NCI-H524 (cell line): ENCODE measurements at regions not wholly inside any gene's neighbourhood (a gene's known extent, or its start where the extent isn't known, plus 50 kb on each side); places are given as distances from the start of the nearest gene placed in this dataset.
A peak's percentile ranks its signal among the peaks of the same experiment; 100 is the strongest.
"Not testable (repeated sequence)": the region's sequence is repeated elsewhere in the genome, so short reads cannot be mapped to it uniquely, and the experiment has no call there.

Experiments
- DNase-seq, 2 experiments: peaks; one replicate each; lab custom pipeline; 2025; lab: John Stamatoyannopoulos, UW

DNA sequence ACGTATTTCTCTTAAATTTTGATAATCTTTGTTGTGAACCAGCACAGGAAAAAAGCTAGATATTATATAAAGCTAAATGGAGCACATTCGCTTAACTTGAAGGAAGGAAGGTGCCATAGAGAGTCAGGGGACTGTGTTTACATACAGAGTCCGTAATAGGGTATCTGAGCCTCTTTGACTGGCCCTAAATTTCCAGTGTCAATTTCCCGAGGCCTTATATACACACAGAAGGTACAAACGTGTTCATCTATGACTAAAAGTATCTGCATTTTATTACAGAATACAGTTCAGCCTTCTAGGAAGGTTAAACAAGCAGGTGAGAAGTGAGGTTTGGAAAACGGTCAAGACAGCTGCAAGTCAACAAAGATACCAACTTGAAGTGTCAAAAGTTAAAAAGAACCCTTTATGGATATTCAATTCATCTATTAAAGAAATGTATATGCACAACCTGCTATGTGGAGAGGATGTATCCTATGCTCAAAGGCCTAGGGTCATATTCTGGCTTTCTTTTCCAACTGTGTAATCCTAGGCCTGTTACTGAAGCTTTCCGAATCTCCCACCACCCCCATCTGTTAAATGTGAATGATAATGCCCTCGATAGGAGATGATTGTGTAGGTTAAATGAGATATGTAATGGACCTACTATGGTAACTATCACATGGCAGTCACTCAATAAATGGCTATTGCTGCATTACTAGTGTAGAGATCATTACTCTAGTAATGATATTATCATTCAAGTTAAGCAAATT lies 263.7 kb upstream of the MAF start:
- no peak for DNase-seq

DNA sequence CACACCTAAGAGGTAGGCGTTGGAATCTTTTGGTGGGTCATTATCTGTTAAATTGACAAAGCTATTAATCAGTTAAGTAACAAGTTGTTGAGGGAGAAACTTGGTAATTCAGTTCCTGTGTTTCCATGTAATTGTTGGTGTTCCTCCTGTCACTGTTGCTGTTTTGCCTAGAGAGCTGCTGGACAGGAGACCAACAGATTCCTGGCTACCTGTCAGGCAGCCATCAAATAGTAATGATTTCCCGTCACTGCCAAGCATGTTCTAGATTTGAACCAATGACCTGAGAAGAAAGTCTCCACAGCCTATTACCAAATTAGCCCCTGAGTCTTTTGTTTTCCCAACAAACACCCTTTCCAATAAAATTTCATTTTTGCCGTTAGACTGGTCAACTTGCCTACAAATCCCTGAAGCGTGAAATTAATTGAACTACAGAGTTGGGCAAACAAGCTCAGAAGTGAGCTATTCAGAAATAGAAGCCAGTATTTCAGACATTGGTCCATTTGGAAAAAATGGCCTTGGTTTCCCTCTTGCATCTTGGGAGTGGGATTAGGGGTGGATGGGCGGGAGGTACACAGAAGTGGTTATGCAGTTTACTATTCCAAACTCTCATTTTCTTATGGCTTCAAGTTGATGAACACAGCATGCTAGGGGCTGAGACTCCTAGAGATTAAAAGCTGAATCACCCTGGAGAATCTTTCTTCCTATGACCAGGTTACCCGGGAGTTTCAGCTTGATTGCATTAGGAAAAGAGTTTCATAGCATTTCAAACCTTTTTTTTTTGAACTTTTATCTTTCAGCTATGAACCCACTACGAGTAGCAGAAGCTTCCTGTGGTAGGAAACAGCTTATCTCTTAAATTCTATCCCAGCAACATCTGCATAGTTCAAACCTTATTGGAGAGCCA lies 262.8 kb upstream of the MAF start:
- DNase-seq, result no peak

DNA sequence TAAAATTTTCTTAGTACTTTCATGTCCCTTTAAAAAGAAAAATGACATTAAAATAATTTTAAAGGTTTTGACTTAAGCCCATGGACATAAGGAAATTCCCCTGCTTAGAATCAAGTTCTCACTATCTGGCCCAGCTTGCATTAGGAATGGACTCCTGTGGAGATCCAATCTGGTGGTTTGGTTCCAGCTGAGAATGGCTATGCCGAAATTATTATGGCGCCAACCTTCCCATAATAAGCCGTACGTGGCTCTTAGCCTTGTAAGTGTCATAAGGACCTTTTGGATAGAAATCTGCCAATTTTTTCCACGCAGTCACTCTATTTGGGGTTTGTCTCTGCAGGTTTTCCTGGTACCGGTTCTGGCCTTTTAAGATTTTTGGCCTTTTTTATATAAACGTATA lies 262.1 kb upstream of the MAF start:
- DNase-seq, result no peak

DNA sequence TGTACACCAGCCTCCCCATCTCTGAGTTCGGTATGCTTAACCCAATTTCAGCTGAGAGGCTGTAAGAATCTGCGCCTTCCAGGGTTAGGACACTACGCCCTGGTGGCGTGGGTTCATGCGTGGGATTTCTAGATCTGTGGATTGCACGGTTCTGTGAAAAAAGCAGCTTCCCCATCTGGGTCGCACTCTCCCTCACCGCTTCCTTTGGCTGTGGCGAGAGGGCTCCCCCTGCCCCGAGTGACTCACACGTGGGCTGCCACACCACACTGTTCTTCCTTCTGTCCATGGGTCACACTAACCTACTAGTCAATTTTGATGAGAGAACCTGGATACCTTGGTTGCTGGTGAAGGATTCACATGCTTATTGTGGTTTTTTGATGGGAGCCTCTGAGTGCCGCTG lies 256.0 kb upstream of the MAF start:
- no peak for DNase-seq

DNA sequence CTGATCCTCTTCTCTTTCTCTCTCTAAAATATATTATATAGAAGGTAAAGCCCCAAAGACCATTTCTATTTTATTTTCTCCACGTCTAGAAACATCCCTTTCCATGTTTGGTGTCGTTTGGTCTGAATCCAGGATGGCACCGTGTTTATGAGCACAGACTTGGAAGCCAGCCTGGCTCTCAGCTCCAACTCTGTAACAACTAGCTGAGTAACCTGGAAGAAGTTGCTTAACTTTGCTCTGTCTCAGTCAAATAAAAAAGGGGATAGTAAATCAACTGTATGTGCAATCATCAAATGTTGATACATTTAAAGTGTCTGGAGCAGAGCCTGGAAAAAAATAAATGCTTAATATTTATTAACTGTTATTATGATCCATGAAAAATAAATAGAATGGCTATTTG lies 249.8 kb upstream of the MAF start:
- DNase-seq, result no peak

DNA sequence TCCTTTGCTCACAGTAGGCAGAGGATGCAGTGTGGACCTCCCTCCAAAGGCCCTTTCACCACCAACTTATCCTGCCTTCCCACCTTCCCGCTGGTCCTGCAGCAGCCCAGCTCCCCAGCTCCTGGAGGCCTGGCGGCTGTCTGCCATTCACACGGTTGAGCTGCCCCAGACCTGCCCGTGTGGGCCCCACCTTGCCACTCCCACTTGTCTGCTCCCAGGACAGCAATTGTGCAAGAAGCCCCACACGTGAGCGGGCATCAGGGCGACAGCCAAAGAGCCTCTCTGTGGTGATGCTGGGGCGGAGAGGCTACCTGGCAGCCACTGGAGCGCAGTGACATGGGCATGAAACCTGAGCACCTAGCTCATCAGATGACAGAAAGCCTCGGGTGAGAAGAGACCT lies 248.6 kb upstream of the MAF start:
- DNase-seq, result no peak

DNA sequence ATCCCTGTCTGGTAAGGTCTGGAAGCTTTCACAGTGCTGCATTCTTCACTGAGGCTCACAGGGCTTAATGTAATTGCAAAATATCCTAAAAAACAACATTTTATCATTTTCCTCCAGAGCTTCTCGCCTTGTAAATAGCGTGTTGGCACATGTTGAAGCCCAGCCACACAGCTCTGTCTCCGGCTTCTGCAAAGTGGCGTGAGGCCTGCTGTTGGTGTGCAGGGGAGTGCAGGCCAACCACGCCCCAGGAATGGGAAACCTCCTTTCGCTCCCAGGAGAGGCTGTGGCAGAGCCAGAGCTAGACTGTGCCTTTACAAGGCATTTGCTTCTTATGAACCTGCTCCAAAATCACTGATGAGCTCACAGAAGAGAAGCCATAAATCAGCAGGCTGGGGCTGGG lies 248.2 kb upstream of the MAF start:
- no peak for DNase-seq

DNA sequence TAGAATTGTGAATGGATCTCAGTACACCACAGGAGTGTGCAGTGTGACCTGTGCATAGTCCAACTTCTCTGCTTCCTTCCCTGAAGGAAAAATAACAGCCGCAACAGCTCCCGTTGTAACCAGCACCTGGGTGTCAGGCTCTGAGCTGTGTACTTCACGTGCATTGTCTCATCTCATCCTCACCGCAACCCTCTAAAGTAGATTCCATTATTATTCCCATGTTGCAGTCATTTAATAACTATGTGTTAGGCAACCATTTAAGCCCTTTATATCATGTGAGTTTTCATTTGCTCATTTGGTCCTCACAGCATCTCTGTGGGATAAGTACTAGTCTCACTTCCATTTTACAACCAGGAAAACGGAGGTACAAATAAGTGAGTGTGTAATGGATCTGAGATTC lies 247.0 kb upstream of the MAF start:
- DNase-seq, result no peak

DNA sequence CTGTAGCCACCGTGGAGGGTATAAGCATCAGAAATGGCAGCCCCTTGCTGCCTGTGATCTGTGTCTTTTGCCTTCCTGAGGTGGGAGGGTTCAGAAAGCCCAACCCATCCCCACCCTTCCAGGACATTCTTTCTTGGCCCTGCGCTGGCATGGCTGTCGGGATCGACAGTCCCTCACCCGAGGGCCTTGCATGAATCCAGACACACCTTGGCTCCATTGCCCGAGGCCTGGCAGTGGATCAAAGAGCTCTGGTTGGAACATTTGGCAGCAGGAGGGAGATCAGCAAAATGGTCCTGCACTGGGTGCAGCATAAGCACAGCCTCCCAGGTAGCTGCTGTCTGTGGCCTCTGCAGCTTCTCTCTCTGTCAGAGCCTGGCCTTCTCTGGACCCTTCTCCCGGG lies 246.6 kb upstream of the MAF start:
- DNase-seq, result no peak

DNA sequence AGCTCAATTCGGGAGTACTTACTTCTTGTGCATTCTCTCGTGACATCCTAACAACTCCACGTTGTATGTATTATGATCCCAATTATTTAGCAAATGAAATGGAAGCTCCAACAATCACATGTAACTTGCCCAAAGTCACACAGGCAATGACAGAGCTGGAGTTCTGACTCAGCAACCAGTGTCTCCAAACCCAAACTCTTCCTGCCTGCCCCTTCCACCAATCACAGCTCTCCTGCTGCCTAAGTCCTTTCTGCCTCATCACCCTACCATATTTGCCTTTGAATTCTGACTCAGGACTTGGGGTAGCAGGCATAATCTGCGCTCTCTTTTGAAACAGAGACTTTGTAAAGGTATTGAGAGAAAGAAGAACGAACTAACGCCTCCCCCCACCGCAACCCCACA lies 245.2 kb upstream of the MAF start:
- DNase-seq, result no peak

DNA sequence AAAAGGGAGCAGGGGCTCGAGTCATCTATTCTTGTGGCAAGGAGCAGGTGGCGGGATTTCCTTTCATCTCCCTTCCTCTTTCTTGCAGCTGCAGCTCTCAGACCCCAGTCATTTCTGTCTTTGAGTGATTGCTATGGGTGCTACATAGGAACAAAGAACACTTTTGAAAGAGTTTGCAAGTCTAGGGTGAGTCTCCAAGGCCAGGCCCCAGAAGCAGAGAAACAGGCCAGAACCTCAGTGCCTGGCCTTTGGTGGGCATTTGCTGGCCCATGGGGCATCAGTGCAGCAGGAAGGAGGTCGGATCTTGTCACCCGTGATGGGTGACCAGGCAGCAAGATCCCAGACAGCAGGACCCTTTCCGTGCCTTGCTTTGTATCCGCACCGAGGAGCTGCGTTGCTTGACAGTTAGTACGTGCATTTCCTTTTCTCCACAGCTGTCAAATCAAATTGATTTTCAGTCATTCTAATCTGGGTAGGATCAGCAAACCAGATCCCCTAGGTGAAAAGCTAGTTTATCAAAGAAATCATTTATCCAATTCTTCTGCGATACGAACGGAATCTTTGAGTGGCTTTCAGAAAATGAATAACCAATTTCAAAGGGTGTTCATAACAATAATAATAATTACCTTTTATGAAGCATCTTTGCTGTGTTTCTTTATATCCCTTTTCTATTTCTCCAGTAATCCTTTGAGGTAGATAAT lies 244.6 kb upstream of the MAF start:
- no peak for DNase-seq

DNA sequence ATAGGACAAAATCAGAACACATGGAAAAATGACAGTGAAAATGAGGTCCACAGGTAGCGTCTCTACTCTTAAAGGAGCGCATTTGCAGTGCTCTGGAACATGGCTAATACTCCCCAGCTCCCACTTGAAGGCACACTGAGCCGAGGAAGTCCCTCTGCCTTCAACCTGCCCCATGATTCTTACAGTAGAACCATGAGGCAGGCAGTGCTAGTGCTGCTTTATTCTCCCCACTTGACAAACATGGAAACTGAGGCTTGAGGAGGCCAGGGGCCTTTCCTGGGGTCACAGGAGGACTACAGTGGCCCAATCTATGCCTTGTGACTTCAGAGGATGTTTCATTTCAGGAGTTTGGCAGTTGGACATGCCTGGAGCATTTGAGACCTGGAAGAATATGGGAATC lies 244.1 kb upstream of the MAF start:
- DNase-seq, result no peak

DNA sequence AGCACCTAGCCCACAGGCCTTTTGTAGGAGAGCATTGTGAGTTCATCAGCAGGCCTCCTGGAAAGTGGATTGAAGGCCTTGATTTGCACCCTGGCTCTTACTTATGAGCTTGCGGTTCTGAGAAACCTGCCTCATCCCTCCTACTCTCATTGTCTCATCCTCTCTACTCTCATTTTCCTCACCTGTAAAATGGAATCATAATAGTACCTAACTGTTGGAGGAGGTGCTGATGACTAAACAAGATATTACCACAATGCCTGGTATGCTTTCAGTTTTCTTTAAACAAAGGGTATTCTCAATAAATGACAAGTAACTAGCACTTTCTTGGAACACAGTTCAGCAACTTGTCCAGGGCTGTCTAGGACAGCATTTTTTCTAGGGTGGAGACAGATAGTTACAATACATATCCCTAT lies 243.1 kb upstream of the MAF start:
- no peak for DNase-seq

DNA sequence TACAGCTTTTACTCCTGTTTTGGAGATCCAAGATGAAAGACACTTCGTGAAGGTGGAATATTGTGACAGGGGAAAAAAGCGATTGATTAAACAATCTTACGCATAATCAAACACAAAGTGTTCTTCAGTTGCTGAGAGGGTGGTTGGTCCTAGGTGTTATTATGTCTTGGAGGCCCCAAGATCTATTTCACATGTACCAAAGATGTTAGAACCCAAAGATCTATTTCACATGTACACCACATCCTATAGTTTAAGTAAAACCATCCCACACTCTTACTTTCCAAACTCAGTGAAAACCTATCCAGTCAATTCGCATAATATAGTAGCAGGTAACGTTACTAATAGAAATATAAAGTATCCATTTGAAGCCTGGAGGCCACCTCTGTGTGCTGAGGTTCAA lies 242.6 kb upstream of the MAF start:
- DNase-seq, result no peak

DNA sequence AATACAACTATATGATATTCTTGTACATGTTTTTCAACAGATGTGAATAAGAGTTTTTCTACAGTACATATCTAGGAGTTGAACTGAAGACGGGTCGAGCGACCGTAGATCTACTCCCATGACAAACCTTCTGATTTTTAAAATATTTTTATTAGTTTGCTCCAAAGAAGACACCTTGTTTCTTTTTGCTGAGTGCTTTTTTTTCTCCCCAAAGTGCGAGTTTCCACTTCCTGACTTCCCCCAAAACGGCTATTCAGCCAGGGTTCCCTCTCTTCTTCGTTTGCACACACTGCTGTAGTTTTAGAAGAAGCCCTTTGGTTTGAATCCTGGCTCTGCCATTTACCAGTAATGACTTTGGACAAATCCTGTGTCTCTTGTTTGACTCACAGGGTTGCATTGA lies 241.7 kb upstream of the MAF start:
- no peak for DNase-seq

DNA sequence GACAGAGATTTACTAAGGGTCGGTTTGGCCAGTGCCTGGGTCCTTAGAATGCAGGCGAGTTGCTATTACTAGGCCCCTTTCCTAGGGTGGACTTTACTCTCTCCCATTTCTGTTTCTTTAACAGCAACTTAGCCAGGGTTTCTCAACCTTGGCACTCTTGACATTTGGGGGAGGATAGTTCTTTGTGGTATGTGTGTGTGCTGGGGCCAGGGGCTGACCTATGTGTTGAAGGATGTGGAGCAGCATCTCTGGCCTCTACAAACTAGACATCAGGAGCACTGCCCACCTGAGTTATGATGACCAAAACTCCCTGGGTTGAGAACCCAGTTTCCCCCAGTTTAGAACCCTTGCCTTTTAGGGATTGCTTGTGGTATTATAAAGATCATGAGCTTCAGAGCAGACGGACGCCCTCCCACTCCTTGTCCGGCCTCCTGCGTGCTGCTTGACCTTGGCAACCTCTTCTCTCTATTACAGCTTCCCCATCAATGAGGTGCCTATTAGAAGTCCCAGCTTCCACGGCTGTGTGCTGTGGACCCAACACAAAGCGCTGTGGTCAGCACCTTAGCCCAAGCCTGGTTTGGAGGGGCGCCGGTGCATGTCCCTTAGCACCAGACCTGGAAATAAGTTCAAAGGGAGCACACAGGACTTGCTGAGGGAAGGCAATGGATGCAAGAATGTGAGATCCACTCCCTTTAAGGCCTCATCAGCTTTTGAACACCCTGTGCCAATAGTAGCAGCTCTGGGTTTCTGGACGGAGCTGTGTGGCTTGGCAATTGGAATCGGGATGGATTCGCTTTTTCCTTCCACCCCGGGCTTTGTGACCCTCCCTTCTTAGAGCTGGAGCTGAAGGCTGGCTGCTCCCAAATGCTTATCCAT lies 239.2 kb upstream of the MAF start:
- DNase-seq, result no peak

DNA sequence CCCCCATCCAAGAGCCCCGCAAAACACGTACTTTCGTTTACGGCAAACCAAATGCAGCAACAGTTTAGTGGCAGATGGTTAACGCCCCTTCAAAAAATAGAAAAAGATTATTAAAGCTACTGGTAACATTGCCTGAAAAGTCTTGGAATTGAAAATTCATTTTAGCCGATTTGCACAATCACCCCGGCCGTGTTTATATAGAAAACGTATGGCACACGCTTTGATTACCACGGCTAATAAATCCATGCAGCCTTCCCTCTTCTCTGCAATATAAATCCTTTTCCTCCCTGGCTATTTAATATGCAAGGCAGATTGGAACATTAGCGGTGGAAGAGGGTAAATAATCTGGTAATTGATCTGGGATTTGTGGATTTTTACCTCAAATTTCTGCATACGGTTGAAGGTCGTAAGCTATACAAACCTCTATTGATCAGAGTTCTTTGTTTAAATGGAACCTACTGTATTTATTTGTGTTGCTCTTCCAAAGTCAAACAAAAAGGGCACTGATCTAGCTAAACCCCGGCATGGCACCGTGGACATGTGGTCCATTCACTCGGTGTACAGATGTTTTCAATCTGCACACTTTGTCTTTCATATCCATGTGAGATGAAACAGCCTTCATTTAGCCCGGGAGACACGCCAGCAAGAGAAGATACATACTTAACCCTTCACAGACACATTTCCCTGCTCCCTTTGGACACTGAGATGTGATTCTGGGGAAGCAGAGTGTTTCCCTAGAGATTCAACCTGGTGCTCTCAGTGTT lies 238.1 kb upstream of the MAF start:
- DNase-seq, result peak in 1 of 2 experiments; percentile 48

DNA sequence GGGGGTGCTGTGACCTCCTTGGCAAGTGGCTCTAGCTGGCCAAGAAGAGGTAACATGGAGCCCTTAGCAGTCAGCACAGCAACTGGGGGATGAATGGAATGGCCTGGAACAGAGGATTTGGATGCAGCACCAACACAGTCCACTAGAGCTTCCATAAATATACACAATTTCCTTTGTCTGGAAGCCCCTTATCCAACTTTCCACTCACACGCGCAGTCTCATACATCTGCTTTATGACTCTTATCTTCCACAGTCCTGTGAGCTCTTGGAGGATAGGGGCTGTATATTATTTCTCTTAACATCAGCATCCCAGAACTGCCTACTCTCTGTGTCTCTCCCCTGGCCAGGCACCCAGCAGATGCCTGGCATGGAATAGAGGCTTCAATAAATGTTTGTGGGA lies 235.6 kb upstream of the MAF start:
- no peak for DNase-seq

DNA sequence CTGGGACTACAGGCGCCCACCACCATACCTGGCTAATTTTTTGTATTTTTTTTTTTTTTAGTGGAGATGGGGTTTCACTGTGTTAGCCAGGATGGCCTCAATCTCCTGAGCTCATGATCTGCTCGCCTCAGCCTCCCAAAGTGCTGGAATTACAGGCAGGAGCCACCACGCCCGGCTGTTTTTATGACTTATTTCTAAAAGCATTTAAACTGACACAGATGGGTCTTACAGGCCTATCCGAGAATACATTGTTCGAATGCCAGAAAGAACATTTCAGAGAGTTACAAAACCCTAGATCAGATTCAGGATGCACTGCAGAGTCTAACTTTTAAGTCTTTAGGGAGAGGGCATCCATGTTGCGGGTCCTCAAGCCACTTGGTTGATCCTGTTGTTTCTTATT lies 234.7 kb upstream of the MAF start:
- no peak for DNase-seq

DNA sequence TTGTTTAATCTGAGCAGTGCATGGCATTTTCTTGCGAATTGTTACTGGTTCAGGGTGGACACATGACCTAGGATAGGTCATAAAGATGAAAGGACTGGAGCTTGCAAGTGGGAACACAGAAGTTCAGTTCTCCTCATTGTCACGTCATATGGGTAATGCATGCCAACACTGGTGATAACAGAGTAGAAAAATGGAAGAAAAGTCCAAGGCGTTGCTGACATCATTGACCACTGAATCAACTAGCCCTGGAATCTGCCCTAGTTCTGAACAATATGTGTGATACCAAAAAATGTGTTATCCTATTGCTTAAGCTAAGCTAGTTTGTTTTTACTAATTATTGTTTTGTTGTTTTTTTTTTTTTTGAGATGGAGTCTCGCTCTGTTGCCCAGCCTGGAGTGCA lies 234.2 kb upstream of the MAF start:
- no peak for DNase-seq

DNA sequence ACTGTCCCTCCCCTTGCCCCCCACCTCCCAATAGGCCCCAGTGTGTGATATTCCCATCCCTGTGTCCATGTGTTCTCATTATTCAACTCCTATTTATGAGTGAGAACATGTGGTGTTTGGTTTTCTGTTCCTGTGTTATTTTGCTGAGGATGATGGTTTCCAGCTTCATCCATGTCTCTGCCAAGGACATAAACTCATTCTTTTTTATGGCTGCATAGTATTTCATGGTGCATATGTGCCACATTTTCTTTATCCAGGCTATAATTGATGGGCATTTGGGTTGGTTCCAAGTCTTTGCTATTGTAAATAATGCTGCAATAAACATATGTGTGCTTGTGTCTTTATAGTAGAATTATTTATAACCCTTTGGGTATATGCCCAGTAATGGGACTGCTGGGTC lies 233.5 kb upstream of the MAF start:
- DNase-seq, result not testable (repeated sequence)
